Trophoblast cell (in vitro differentiated cells and primary cell): ENCODE measurements at regions not wholly inside any gene's neighbourhood (a gene's known extent, or its start where the extent isn't known, plus 50 kb on each side); places are given as distances from the start of the nearest gene placed in this dataset.
"Not testable (repeated sequence)": the region's sequence is repeated elsewhere in the genome, so short reads cannot be mapped to it uniquely, and the experiment has no call there.

Source experiments
- DNase-seq, 2 donors: peaks; one replicate each; pipeline ENCODE4 v3.0.0-alpha.2; 2016
- H2AFZ ChIP-seq: 2 replicates; pipeline ENCODE4 v1.6.1; 2013; ENCODE audit warnings: low read length, moderate library complexity, mild to moderate bottlenecking; ENCODE audit not compliant: insufficient read depth, poor library complexity
- H2AK5ac ChIP-seq: 2 replicates; pipeline ENCODE4 v1.6.1; 2013; ENCODE audit warnings: mild to moderate bottlenecking, low read length
- H2BK120ac ChIP-seq: 2 replicates; pipeline ENCODE4 v1.6.1; 2013; ENCODE audit warnings: low read length, mild to moderate bottlenecking, moderate library complexity; ENCODE audit not compliant: insufficient read depth, poor library complexity
- H2BK12ac ChIP-seq: 2 replicates; pipeline ENCODE4 v1.6.1; 2013; ENCODE audit warnings: mild to moderate bottlenecking, low read length, moderate library complexity
- H2BK5ac ChIP-seq: 2 replicates; pipeline ENCODE4 v1.6.1; 2013; ENCODE audit warnings: low read length, low read depth, moderate library complexity, mild to moderate bottlenecking; ENCODE audit not compliant: poor library complexity
- H3K14ac ChIP-seq: 2 replicates; pipeline ENCODE4 v1.6.1; 2013; ENCODE audit warnings: mild to moderate bottlenecking, low read length
- H3K18ac ChIP-seq: 2 replicates; pipeline ENCODE4 v1.6.1; 2013; ENCODE audit warnings: mild to moderate bottlenecking, low read length
- H3K23ac ChIP-seq: 2 replicates; pipeline ENCODE4 v1.6.1; 2013; ENCODE audit warnings: low read length
- H3K27ac ChIP-seq: 2 replicates; pipeline ENCODE4 v1.5.1; 2013; ENCODE audit warnings: low read depth, mild to moderate bottlenecking, inconsistent platforms, low read length, moderate library complexity
- H3K27me3 ChIP-seq: 2 replicates; pipeline ENCODE4 v1.6.1; 2013; ENCODE audit warnings: inconsistent platforms, mild to moderate bottlenecking, low read length, moderate library complexity; ENCODE audit not compliant: insufficient read depth
- H3K36me3 ChIP-seq, 2 experiments: 1 replicate in 1 of 2; 2 replicates in 1 of 2; pipeline ENCODE4 v1.6.1; 2013; ENCODE audit warnings: low read length in 2 of 2, mild to moderate bottlenecking in 2 of 2, moderate library complexity in 1 of 2; ENCODE audit not compliant: insufficient read depth in 2 of 2, control insufficient read depth in 1 of 2
- H3K4ac ChIP-seq: 2 replicates; pipeline ENCODE4 v1.6.1; 2013; ENCODE audit warnings: low read depth, mild to moderate bottlenecking, low read length, moderate library complexity
- H3K4me1 ChIP-seq, 2 experiments: 1 replicate in 1 of 2; 2 replicates in 1 of 2; pipeline ENCODE4 v1.6.1; 2013; ENCODE audit warnings: low read length in 2 of 2, mild to moderate bottlenecking in 2 of 2, moderate library complexity in 1 of 2; ENCODE audit not compliant: insufficient read depth in 2 of 2, control insufficient read depth in 1 of 2
- H3K4me2 ChIP-seq: 2 replicates; pipeline ENCODE4 v1.6.1; 2013; ENCODE audit warnings: inconsistent platforms, mild to moderate bottlenecking, low read length, moderate library complexity
- H3K4me3 ChIP-seq: 2 replicates; pipeline ENCODE4 v1.5.1; 2013; ENCODE audit warnings: mild to moderate bottlenecking, low read depth, low read length, inconsistent platforms
- H3K79me1 ChIP-seq: one replicate; pipeline ENCODE4 v1.6.1; 2013; ENCODE audit warnings: low read length
- H3K79me2 ChIP-seq: 2 replicates; pipeline ENCODE4 v1.6.1; 2013; ENCODE audit warnings: low read length, mild to moderate bottlenecking; ENCODE audit not compliant: control insufficient read depth, insufficient read depth, poor library complexity
- H3K9ac ChIP-seq: 2 replicates; pipeline ENCODE4 v1.6.1; 2013; ENCODE audit warnings: mild to moderate bottlenecking, low read length
- H3K9me3 ChIP-seq: 2 replicates; pipeline ENCODE4 v1.6.1; 2013; ENCODE audit warnings: low read depth, mild to moderate bottlenecking, control low read depth, inconsistent platforms, low read length; ENCODE audit not compliant: insufficient read depth
- H4K12ac ChIP-seq: 2 replicates; pipeline ENCODE4 v1.6.1; 2013; ENCODE audit warnings: low read depth, mild to moderate bottlenecking, low read length, moderate library complexity
- H4K8ac ChIP-seq: 2 replicates; pipeline ENCODE4 v1.6.1; 2013; ENCODE audit warnings: low read depth, mild to moderate bottlenecking, low read length, moderate library complexity
- H4K91ac ChIP-seq: one replicate; pipeline ENCODE4 v1.6.1; 2013; ENCODE audit warnings: low read depth, mild to moderate bottlenecking, low read length, moderate library complexity
- WGBS: extraction: QIAGEN DNeasy Blood & Tissue Kit; methylation state at CpG from one replicate; pipeline ENCODE4 v1.1.7; 2013; ENCODE audit warnings: missing lambda C conversion rate; ENCODE audit not compliant: insufficient read length, insufficient coverage; ENCODE audit errors: extremely low coverage; 5-methylcytosine and 5-hydroxymethylcytosine counted together

DNA sequence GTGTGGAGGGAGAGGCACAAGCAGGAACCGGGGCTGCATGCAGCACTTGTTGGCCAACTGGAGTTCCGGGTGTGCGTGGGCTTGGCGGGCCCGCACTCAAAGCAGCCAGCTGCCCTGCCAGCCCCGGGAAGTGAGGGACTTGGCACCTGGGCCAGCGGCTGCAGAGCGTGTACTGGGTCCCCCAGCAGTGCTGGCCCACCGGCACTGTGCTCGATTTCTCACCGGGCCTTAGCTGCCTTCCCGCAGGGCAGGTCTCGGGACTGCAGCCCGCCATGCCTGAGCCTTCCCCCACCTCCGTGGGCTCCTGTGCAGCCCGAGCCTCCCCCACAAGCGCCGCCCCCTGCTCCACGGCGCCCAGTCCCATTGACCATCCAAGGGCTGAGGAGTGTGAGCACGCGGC is 1078.2 kb downstream of the NAALADL2 start:
- H2BK120ac ChIP-seq, H2BK5ac ChIP-seq, H2AK5ac ChIP-seq, H3K27me3 ChIP-seq, H3K4me1 ChIP-seq, H3K14ac ChIP-seq, H3K23ac ChIP-seq, H2BK12ac ChIP-seq, H3K4me2 ChIP-seq, H4K12ac ChIP-seq, DNase-seq, H3K9ac ChIP-seq, H3K79me1 ChIP-seq, H3K79me2 ChIP-seq, H3K9me3 ChIP-seq, H4K8ac ChIP-seq, H3K27ac ChIP-seq, H3K36me3 ChIP-seq, H3K4me3 ChIP-seq, H3K4ac ChIP-seq, H4K91ac ChIP-seq, H3K18ac ChIP-seq, H2AFZ ChIP-seq: not testable (repeated sequence)
- no CpG with 5 or more reads among the region's 22 CpGs for WGBS

- no peak overlapping the region for H3K4me3 ChIP-seq
- no peak overlapping the region for H2AFZ ChIP-seq
- no peak overlapping the region for H3K4me2 ChIP-seq
- no peak overlapping the region for H3K23ac ChIP-seq
- no peak overlapping the region for H3K18ac ChIP-seq
- H3K9me3 ChIP-seq: peaks cover 4% of the 10 kb centered on the region
- no peak for DNase-seq
- H4K12ac ChIP-seq: no peak overlapping the region
- no peak overlapping the region for H4K8ac ChIP-seq
- no peaks in the 10 kb centered on the region for H3K36me3 ChIP-seq
- H3K27me3 ChIP-seq: no peaks in the 10 kb centered on the region
- no peaks in the 10 kb centered on the region for H3K4me1 ChIP-seq
- H2AK5ac ChIP-seq: no peak overlapping the region
- no peaks in the 10 kb centered on the region for H3K79me1 ChIP-seq
- no peak overlapping the region for H3K4ac ChIP-seq
- no peak overlapping the region for H2BK5ac ChIP-seq
- no peak overlapping the region for H2BK120ac ChIP-seq
- H3K9ac ChIP-seq: no peak overlapping the region
- H2BK12ac ChIP-seq: no peak overlapping the region
- no peak overlapping the region for H3K14ac ChIP-seq
- no peak overlapping the region for H4K91ac ChIP-seq
- no peaks in the 10 kb centered on the region for H3K79me2 ChIP-seq
- no peak overlapping the region for H3K27ac ChIP-seq
These were observed 1073.5 kb downstream of the NAALADL2 start for GRCh38 chr3:175932586-175932985.

DNA sequence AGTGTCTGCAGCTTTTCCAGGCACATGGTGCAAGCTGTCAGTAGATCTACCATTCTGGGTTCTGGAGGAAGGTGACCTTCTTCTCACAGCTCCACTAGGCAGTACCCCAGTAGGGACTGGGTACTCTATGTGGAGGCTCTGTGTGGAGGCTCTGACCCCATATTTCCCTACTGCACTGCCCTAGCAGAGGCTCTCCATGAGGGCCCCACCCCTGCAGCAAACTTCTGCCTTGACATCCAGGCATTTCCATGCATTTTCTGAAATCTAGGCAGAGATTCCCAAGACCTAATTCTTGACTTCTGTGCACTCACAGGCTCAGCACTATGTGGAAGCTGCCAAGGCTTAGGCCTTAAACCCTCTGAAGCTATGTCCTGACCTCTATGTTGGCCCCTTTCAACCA is 1060.0 kb downstream of the NAALADL2 start:
- Histone ChIP-seq H2BK120ac (no peak overlapping the region), H2AFZ (no peak overlapping the region), H2BK12ac (no peak overlapping the region), H3K18ac (no peak overlapping the region), H3K4me2 (no peak overlapping the region), H3K14ac (no peak overlapping the region), H3K4me1 (no peaks in the 10 kb centered on the region), H4K12ac (no peak overlapping the region), H3K23ac (no peak overlapping the region), H3K79me1 (no peaks in the 10 kb centered on the region), H2AK5ac (no peak overlapping the region), H3K4me3 (no peak overlapping the region), H4K8ac (no peak overlapping the region), H3K79me2 (no peaks in the 10 kb centered on the region), H3K27ac (no peak overlapping the region), H3K36me3 (no peaks in the 10 kb centered on the region), H3K27me3 (no peaks in the 10 kb centered on the region), H4K91ac (no peak overlapping the region), H3K9ac (no peak overlapping the region), H3K4ac (no peak overlapping the region), H2BK5ac (no peak overlapping the region), H3K9me3 (peaks cover 6% of the 10 kb centered on the region)
- no peak for DNase-seq

- H2AFZ ChIP-seq: no peak overlapping the region
- H2BK5ac ChIP-seq: no peak overlapping the region
- no peak overlapping the region for H4K12ac ChIP-seq
- no peaks in the 10 kb centered on the region for H3K79me1 ChIP-seq
- no peak overlapping the region for H3K27ac ChIP-seq
- no peak overlapping the region for H2BK120ac ChIP-seq
- no peak overlapping the region for H3K4me2 ChIP-seq
- H3K36me3 ChIP-seq: no peaks in the 10 kb centered on the region
- H4K8ac ChIP-seq: no peak overlapping the region
- no CpG with 5 or more reads among the region's 4 CpGs for WGBS
- H3K4me3 ChIP-seq: no peak overlapping the region
- H3K9me3 ChIP-seq: peaks cover 6% of the 10 kb centered on the region
- no peak overlapping the region for H3K14ac ChIP-seq
- no peak overlapping the region for H4K91ac ChIP-seq
- H3K9ac ChIP-seq: no peak overlapping the region
- H2AK5ac ChIP-seq: no peak overlapping the region
- H3K23ac ChIP-seq: no peak overlapping the region
- no peak overlapping the region for H3K4ac ChIP-seq
- no peaks in the 10 kb centered on the region for H3K27me3 ChIP-seq
- H3K79me2 ChIP-seq: no peaks in the 10 kb centered on the region
- DNase-seq: no peak
- H2BK12ac ChIP-seq: no peak overlapping the region
- H3K18ac ChIP-seq: no peak overlapping the region
- H3K4me1 ChIP-seq: no peaks in the 10 kb centered on the region
These were observed 1057.2 kb downstream of the NAALADL2 start for GRCh38 chr3:175916191-175916934.
